Caco-2 (cell line): ENCODE measurements at regions not wholly inside any gene's neighbourhood (a gene's known extent, or its start where the extent isn't known, plus 50 kb on each side); places are given as distances from the start of the nearest gene placed in this dataset.

ENCODE experiments used
- BruUV-seq: library from RNA; stranded (reverse); fragments of 400-500 nt; replicated peaks from 2 replicates; lab custom pipeline; 2021; lab: Mats Ljungman, UMichigan
- CTCF ChIA-PET: fragments of 300-600 bp; sonication (Branson Sonifier 250); formaldehyde crosslinking; loops from one replicate; lab custom pipeline; 2022; ENCODE audit warnings: antibody characterized with exemption; lab: Charles Lee
- POLR2A ChIA-PET: fragments of 300-600 bp; sonication (Branson Sonifier 250); formaldehyde crosslinking; loops from one replicate; lab custom pipeline; 2022; ENCODE audit warnings: antibody characterized with exemption; lab: Charles Lee
- DNase-seq, 2 experiments: peaks; one replicate each; pipeline versions ENCODE4 v3.0.0 to v3.0.0-alpha.2; 2020 to 2022
- H3K27me3 ChIP-seq: replicated peaks from 2 replicates; pipeline ENCODE4 v1.6.0; 2011; ENCODE audit warnings: low read length; ENCODE audit not compliant: control insufficient read depth, insufficient read depth
- H3K36me3 ChIP-seq: 2 replicates; pipeline ENCODE4 v1.5.1; 2011; ENCODE audit warnings: low read length; ENCODE audit not compliant: control insufficient read depth, insufficient read depth
- H3K4me1 ChIP-seq: fragments of 250-450 bp; sonication (Bioruptor Pico); 2 replicates; pipeline ENCODE4 v1.5.1; 2020; ENCODE audit warnings: mild to moderate bottlenecking
- H3K4me3 ChIP-seq: 2 replicates; pipeline ENCODE4 v1.5.1; 2011; ENCODE audit warnings: low read depth, mild to moderate bottlenecking, control low read depth, low read length
- H3K9me3 ChIP-seq: fragments of 250-450 bp; sonication (Bioruptor Pico); 2 replicates; pipeline ENCODE4 v1.5.1; 2020; ENCODE audit warnings: mild to moderate bottlenecking, moderate library complexity
- H3K27ac Mint-ChIP-seq: one replicate; pipeline ENCODE4 v1.8.0; 2022; ENCODE audit warnings: mixed read lengths; ENCODE audit not compliant: unreplicated experiment
- H3K27me3 Mint-ChIP-seq: one replicate; pipeline ENCODE4 v1.8.0; 2022; ENCODE audit warnings: mixed read lengths; ENCODE audit not compliant: insufficient read depth, unreplicated experiment
- H3K36me3 Mint-ChIP-seq: one replicate; pipeline ENCODE4 v1.8.0; 2022; ENCODE audit warnings: mild to moderate bottlenecking, mixed read lengths; ENCODE audit not compliant: insufficient read depth, unreplicated experiment
- H3K4me1 Mint-ChIP-seq: one replicate; pipeline ENCODE4 v1.8.0; 2022; ENCODE audit warnings: low read depth, mixed read lengths; ENCODE audit not compliant: unreplicated experiment
- H3K4me3 Mint-ChIP-seq: one replicate; pipeline ENCODE4 v1.8.0; 2022; ENCODE audit warnings: mild to moderate bottlenecking, moderate library complexity, mixed read lengths; ENCODE audit not compliant: unreplicated experiment
- H3K9me3 Mint-ChIP-seq: one replicate; pipeline ENCODE4 v1.8.0; 2022; ENCODE audit warnings: mixed read lengths; ENCODE audit not compliant: unreplicated experiment
- intact Hi-C: fragments of 100-400 bp; cut with micrococcal nuclease; formaldehyde crosslinking; loops from one replicate; pipeline ENCODE4 v1.10.0; 2022; ENCODE audit not compliant: unreplicated experiment
- TF ChIP-seq, protein P1 (sequence below), 2 experiments: fragments of 200-600 bp in 1 of 2; IDR thresholded peaks; 1 replicate in 1 of 2; 2 replicates in 1 of 2; pipeline versions ENCODE4 v1.5.1 to v1.8.0; 2011 to 2022; ENCODE audit warnings: antibody characterized with exemption in 1 of 2, control low read depth in 1 of 2, inconsistent platforms in 1 of 2, low read depth in 1 of 2, low read length in 1 of 2, mild to moderate bottlenecking in 1 of 2, moderate library complexity in 1 of 2; ENCODE audit not compliant: insufficient read depth in 1 of 2, severe bottlenecking in 1 of 2, unreplicated experiment in 1 of 2

DNA sequence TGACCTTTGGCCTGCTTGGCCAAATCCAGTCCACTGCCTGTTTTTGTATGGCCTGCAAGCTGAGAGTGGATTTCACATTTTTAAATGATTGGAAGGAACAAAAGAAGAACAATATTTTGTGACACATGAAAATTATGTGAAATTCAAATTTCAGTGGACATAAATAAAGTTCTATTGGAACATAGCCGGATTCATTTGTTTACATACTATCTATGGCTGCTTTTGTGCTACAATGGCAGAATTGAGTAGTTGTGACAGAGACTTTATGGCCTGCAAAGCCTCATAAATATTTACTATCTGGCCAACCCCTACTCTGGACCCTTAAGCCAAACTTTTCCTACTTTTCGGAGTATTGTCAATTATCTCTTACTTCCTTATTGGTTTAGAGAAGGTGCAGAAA is 66.6 kb upstream of the IPO9 start:
- Mint-ChIP-seq H3K9me3 (no peaks in the 10 kb centered on the region), H3K27ac (no peak overlapping the region)
- no peaks in the 10 kb centered on the region for H3K9me3 ChIP-seq

GRCh38 chr1:201763455-201764140 is 65.4 kb upstream of the IPO9 start:
- DNase-seq = no peak
- no peaks in the 10 kb centered on the region for H3K36me3 ChIP-seq
- TF ChIP-seq, protein P1, sequence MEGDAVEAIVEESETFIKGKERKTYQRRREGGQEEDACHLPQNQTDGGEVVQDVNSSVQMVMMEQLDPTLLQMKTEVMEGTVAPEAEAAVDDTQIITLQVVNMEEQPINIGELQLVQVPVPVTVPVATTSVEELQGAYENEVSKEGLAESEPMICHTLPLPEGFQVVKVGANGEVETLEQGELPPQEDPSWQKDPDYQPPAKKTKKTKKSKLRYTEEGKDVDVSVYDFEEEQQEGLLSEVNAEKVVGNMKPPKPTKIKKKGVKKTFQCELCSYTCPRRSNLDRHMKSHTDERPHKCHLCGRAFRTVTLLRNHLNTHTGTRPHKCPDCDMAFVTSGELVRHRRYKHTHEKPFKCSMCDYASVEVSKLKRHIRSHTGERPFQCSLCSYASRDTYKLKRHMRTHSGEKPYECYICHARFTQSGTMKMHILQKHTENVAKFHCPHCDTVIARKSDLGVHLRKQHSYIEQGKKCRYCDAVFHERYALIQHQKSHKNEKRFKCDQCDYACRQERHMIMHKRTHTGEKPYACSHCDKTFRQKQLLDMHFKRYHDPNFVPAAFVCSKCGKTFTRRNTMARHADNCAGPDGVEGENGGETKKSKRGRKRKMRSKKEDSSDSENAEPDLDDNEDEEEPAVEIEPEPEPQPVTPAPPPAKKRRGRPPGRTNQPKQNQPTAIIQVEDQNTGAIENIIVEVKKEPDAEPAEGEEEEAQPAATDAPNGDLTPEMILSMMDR (IDR thresholded peaks at IDR 0.05; ENCODE audit: insufficient read depth in 1 of 2, low read depth in 1 of 2, low read length in 1 of 2, severe bottlenecking in 1 of 2, unreplicated experiment in 1 of 2) = no peak
- H3K4me3 Mint-ChIP-seq = no peak overlapping the region
- no peaks in the 10 kb centered on the region for H3K27me3 ChIP-seq
- ChIA-PET CTCF (no interaction called here), POLR2A (no interaction called here)
- no peaks in the 10 kb centered on the region for H3K9me3 ChIP-seq
- H3K27ac Mint-ChIP-seq = no peak overlapping the region
- peaks cover 3% of the 10 kb centered on the region for H3K27me3 Mint-ChIP-seq
- no peak overlapping the region for H3K4me3 ChIP-seq
- no peaks in the 10 kb centered on the region for H3K4me1 Mint-ChIP-seq
- no peaks in the 10 kb centered on the region for H3K9me3 Mint-ChIP-seq
- H3K36me3 Mint-ChIP-seq = no peaks in the 10 kb centered on the region
- intact Hi-C loops = no loop called here
- no peaks in the 10 kb centered on the region for H3K4me1 ChIP-seq
- BruUV-seq = no TSS peak

More for the DNA sequence above, 66.6 kb upstream of the IPO9 start:
- no peaks in the 10 kb centered on the region for H3K4me1 Mint-ChIP-seq
- no peaks in the 10 kb centered on the region for H3K36me3 ChIP-seq
- ChIA-PET POLR2A (no interaction called here), CTCF (no interaction called here)
- H3K4me3 ChIP-seq = no peak overlapping the region
- no peak for DNase-seq
- peaks cover 3% of the 10 kb centered on the region for H3K27me3 Mint-ChIP-seq
- TF ChIP-seq, protein P1 (IDR thresholded peaks at IDR 0.05; ENCODE audit: insufficient read depth in 1 of 2, low read depth in 1 of 2, low read length in 1 of 2, severe bottlenecking in 1 of 2, unreplicated experiment in 1 of 2) = no peak
- no peaks in the 10 kb centered on the region for H3K36me3 Mint-ChIP-seq
- no peaks in the 10 kb centered on the region for H3K4me1 ChIP-seq
- intact Hi-C loops = no loop called here
- no peaks in the 10 kb centered on the region for H3K27me3 ChIP-seq
- no peak overlapping the region for H3K4me3 Mint-ChIP-seq
- no TSS peak for BruUV-seq

GRCh38 chr1:201764166-201764565 is 64.8 kb upstream of the IPO9 start:
- Histone ChIP-seq H3K4me1 (no peaks in the 10 kb centered on the region), H3K9me3 (no peaks in the 10 kb centered on the region), H3K4me3 (no peak overlapping the region), H3K27me3 (no peaks in the 10 kb centered on the region), H3K36me3 (no peaks in the 10 kb centered on the region)
- TF ChIP-seq, protein P1 (IDR thresholded peaks at IDR 0.05; ENCODE audit: insufficient read depth in 1 of 2, low read depth in 1 of 2, low read length in 1 of 2, severe bottlenecking in 1 of 2, unreplicated experiment in 1 of 2) = no peak
- intact Hi-C loops = no loop called here
- no peak overlapping the region for H3K4me3 Mint-ChIP-seq
- no peaks in the 10 kb centered on the region for H3K36me3 Mint-ChIP-seq
- H3K4me1 Mint-ChIP-seq = no peaks in the 10 kb centered on the region
- no peak for DNase-seq
- H3K27ac Mint-ChIP-seq = no peak overlapping the region
- POLR2A ChIA-PET = no interaction called here
- CTCF ChIA-PET = no interaction called here
- peaks cover 3% of the 10 kb centered on the region for H3K27me3 Mint-ChIP-seq
- no peaks in the 10 kb centered on the region for H3K9me3 Mint-ChIP-seq
- BruUV-seq = no TSS peak
